ENCODE measurements at regions not wholly inside any gene's neighbourhood (a gene's known extent, or its start where the extent isn't known, plus 50 kb on each side); places are given as distances from the start of the nearest gene placed in this dataset.

DNA sequence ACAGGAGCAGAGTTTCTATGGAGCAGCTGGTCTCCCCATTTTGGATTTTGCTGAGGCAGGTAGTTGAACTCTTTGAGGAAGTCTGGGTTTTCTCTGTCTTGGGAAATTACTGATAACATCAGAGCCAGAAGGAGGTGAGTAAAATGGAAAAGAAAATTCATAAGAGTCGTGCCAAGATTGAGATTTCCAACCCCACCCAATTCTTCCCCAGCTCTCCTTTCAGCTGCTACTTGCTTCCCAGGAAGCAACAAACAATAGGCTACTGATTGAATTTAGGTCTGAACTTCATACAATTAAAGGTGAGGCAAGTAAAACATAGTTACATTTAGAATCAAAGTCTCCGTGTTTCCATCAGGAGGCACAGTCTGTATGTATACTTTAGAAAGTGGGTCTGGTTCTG is 54.6 kb upstream of the EOLA2 start:
- H3K27ac ChIP-seq: no peak overlapping the region
- TF ChIP-seq POLR2A (IDR thresholded peaks at IDR 0.05): no peak
- TF ChIP-seq, protein P1, sequence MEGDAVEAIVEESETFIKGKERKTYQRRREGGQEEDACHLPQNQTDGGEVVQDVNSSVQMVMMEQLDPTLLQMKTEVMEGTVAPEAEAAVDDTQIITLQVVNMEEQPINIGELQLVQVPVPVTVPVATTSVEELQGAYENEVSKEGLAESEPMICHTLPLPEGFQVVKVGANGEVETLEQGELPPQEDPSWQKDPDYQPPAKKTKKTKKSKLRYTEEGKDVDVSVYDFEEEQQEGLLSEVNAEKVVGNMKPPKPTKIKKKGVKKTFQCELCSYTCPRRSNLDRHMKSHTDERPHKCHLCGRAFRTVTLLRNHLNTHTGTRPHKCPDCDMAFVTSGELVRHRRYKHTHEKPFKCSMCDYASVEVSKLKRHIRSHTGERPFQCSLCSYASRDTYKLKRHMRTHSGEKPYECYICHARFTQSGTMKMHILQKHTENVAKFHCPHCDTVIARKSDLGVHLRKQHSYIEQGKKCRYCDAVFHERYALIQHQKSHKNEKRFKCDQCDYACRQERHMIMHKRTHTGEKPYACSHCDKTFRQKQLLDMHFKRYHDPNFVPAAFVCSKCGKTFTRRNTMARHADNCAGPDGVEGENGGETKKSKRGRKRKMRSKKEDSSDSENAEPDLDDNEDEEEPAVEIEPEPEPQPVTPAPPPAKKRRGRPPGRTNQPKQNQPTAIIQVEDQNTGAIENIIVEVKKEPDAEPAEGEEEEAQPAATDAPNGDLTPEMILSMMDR (IDR thresholded peaks at IDR 0.05): no peak
- no peaks in the 10 kb centered on the region for H3K4me1 ChIP-seq
- H3K9me3 ChIP-seq: no peaks in the 10 kb centered on the region
- no peak overlapping the region for H3K4me3 ChIP-seq
- H3K27me3 ChIP-seq: no peaks in the 10 kb centered on the region
- no peaks in the 10 kb centered on the region for H3K36me3 ChIP-seq
- intact Hi-C loops (cut with DNase I; ENCODE audit: low total_unique reads): no loop called here
- no peak for DNase-seq

DNA sequence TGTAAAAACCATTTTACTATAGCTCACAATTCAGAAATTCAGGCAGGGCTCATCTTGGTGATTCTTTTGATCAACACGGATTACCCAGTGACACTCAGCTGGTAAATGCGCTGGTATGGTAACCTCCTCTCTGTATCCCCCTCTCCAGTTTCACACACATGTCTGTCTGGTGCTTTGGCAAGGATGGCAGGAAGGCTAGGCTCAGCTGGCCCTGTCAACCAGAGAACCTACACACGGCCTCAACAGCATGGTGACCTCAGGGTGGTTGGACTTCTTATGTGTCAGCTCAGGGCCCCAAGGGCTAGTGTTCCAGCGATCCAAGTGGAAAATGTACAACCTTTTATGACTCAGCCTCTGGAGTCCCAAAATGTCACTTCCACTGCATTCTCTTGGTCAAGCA is 55.7 kb upstream of the EOLA2 start:
- no peaks in the 10 kb centered on the region for H3K9me3 ChIP-seq
- no peaks in the 10 kb centered on the region for H3K36me3 ChIP-seq
- no peaks in the 10 kb centered on the region for H3K27me3 ChIP-seq
- no peaks in the 10 kb centered on the region for H3K4me1 ChIP-seq
- no peak overlapping the region for H3K4me3 ChIP-seq
- DNase-seq: no peak
- TF ChIP-seq, protein P1 (IDR thresholded peaks at IDR 0.05): no peak
- no peak for TF ChIP-seq POLR2A (IDR thresholded peaks at IDR 0.05)
- H3K27ac ChIP-seq: no peak overlapping the region
- intact Hi-C loops (cut with DNase I; ENCODE audit: low total_unique reads): no loop called here

DNA sequence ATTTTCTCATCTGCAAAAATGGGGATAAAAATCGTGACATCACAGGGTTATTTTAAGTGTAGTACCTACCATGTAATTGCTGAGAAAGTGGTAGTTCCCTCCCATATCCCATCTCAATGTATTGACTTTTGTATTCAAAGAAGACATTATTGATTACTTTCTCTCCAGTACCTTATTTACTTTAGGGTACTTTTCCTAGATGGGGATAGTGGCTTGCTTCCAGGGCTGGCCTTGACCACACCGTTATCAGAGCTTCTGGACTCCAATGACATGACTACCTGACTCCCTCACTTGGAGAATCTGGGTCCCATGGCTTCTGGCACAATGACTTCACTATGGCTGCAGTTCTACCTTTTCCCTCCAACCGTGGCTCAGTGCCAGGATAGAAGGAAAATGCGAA is 58.2 kb upstream of the EOLA2 start:
- TF ChIP-seq, protein P1 (IDR thresholded peaks at IDR 0.05): no peak
- no peak for TF ChIP-seq POLR2A (IDR thresholded peaks at IDR 0.05)
- H3K4me3 ChIP-seq: no peak overlapping the region
- DNase-seq: no peak
- no peaks in the 10 kb centered on the region for H3K27me3 ChIP-seq
- H3K36me3 ChIP-seq: no peaks in the 10 kb centered on the region
- no peaks in the 10 kb centered on the region for H3K9me3 ChIP-seq
- H3K27ac ChIP-seq: no peak overlapping the region
- intact Hi-C loops (cut with DNase I; ENCODE audit: low total_unique reads): no loop called here
- no peaks in the 10 kb centered on the region for H3K4me1 ChIP-seq

DNA sequence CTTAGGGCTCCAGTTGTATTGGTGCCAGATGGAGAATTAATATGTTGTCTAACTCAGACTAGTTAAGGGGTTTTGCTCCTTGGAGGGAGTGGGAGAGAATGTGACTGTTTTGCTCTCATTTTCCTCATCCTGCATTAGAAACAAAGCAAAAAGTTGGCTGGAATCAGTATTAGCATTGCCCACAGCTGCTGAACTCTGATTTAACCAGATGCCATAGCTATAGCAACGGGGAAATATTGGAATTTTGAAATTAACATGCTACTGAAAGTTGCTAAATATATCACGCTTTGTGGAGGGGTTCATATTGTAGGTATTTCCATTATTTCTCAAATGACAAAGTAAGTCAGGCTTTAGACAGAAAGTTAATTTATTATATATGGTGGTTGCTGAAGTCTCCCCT is 66.7 kb upstream of the EOLA2 start:
- Histone ChIP-seq H3K27me3 (no peaks in the 10 kb centered on the region), H3K9me3 (no peaks in the 10 kb centered on the region), H3K27ac (no peak overlapping the region), H3K36me3 (no peaks in the 10 kb centered on the region), H3K4me3 (no peak overlapping the region), H3K4me1 (no peaks in the 10 kb centered on the region)
- TF ChIP-seq, protein P1 (IDR thresholded peaks at IDR 0.05): no peak
- no peak for TF ChIP-seq POLR2A (IDR thresholded peaks at IDR 0.05)
- DNase-seq: no peak
- intact Hi-C loops (cut with DNase I; ENCODE audit: low total_unique reads): no loop called here

DNA sequence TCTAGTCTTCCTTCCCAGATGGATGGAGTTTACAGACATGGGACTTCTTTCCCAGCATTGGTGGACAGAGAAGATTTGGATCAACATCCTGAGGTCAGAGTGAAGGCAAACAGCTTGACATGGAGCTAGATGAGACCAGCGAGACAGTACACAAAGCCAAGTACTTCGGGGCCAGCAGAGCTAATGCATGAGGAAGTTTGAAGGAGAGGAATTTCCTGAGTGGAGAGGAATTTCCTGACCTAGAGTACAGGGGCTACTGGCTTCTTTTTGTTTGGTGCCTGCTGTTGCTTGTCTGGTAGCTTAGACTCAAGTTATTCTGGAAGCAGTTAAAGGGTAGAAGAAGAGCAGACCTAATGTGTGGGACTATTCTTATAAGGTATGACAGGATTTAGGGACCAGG is 69.1 kb upstream of the EOLA2 start:
- intact Hi-C loops (cut with DNase I; ENCODE audit: low total_unique reads): no loop called here
- Histone ChIP-seq H3K36me3 (no peaks in the 10 kb centered on the region), H3K27ac (no peak overlapping the region), H3K9me3 (no peaks in the 10 kb centered on the region), H3K27me3 (no peaks in the 10 kb centered on the region), H3K4me3 (no peak overlapping the region), H3K4me1 (no peaks in the 10 kb centered on the region)
- TF ChIP-seq, protein P1 (IDR thresholded peaks at IDR 0.05): no peak
- no peak for TF ChIP-seq POLR2A (IDR thresholded peaks at IDR 0.05)
- no peak for DNase-seq
